ENCODE measurements at regions not wholly inside any gene's neighbourhood (a gene's known extent, or its start where the extent isn't known, plus 50 kb on each side); places are given as distances from the start of the nearest gene placed in this dataset.
"Not testable (repeated sequence)": the region's sequence is repeated elsewhere in the genome, so short reads cannot be mapped to it uniquely, and the experiment has no call there.

DNA sequence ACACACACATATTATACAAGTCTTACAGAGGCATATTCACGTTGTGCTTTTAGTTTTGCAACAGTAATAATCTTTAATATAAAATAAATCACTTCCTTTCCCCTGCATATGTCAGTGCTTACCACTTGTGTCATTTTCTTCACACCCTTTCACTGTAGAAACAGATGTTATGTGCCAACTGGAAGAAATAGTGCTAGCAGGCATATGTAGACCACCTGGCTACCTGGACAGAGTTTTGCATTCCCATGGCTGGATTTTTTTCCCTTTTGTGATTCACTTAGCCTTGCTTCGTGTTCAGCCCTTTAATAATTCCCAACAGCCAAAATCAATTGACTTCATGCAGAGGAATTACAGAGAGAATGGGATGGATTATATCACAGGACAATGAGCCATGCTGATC lies 399.1 kb upstream of the SPRY2 start:
- no peak for DNase-seq

- no peak for DNase-seq
Observed at GRCh38 chr13:80737513-80737912, 396.6 kb upstream of the SPRY2 start.

DNA sequence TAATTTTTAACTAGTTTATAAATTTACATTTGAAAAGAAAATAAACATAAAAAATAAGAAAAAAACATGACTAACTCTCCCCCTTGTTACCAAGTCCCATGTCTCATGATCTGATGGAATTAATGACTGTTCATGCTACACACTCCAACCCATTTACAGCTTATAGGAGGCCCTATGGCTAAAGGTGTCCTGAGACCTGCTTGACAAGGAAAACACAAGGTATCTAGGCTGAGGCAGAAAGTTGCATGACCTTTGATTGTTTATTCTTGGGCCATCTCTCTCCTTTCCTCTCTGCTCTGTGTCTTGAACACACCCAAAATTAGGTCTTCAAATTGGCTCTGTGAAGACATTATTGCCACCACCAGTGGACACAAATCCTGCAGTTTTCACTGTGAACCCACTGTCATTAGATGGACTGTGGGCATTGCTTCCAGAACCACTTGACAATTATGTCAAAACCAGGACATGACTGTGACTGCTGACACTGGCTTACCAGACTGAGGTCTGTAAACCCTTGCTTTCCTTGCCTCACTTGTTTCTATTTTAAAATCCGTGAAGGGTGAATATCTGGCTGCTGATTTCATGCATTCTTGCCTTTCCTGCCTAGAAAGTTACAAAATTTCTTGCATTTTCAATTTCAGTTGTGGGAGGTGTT lies 386.5 kb upstream of the SPRY2 start:
- no peak for DNase-seq

DNA sequence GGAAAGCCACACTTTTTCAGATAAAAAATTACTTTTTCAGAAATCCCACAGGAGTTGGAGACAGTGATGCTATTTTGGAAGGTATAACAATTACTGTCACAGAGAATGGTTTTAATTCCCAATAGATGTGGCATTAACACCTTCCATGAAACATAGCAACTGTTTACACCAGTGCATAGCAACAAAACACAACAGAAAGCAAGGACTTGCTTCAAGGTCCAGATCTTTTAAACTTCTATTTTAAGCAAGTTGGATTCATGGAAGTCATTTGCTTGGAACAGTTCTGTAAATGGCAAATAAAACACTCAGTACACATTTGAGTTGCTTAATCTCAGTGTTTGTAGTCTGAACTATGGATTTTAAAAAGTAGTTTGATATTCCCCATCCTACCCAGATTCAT lies 385.9 kb upstream of the SPRY2 start:
- DNase-seq: no peak

GRCh38 chr13:80721689-80722088 lies 380.8 kb upstream of the SPRY2 start:
- DNase-seq: no peak

GRCh38 chr13:80718970-80719369 lies 378.0 kb upstream of the SPRY2 start:
- DNase-seq: no peak

DNA sequence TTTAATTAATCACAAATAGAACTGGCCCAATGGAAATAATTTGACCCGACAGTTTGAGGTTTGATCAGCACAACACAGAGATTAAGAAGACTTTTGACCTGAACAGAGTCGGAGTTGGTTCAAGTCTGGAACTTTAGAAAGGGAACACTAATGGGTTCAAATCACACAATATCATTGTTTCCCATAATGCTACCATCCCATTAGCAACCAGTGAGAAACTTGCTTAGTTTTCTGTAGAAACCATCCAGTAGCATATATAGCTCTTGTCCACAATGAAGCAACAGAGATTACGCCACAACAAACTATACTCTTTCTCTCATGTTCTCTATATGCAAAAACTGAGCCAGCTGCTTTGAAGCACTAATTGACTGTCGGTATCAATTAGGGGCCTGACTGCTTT lies 376.9 kb upstream of the SPRY2 start:
- no peak for DNase-seq

- no peak for DNase-seq
Observed at GRCh38 chr13:80716610-80717081, 375.7 kb upstream of the SPRY2 start.

DNA sequence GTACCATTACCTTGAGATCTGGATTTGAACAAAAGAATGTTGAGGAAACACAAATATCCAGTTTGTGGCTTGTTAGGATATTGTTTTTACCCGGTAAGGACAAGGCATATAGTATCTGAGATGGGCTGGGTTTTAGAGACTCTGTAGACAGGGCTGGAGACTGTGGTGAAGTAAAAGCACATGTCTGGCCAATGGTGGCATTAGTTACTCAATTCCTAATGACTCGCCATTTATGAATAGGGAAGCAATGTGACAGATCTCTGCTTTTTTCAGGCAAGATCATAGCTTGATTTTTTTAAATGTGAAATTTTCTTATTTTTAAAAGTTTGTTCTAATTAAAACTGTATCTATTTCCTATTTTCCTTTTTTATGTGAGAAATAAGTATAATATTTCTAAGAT lies 371.1 kb upstream of the SPRY2 start:
- no peak for DNase-seq

DNA sequence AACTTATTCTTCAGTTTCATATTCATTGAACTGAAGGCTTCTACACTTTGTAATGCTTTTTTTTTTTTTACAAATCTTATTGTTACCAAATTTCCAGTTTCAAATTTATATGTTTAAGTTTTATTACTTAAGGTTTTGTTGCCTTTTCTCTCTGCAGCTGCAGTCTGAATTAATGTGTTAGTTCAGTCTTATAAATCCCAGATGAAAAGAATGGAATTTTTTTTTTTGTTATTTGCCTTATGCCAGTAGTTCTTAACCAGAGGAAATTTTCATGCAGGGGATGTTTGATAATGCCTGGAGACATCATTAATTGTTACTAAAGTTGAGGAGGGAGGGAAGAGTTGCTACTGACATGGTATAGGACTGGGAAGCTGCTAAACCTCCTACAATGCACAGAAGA lies 367.9 kb upstream of the SPRY2 start:
- no peak for DNase-seq

DNA sequence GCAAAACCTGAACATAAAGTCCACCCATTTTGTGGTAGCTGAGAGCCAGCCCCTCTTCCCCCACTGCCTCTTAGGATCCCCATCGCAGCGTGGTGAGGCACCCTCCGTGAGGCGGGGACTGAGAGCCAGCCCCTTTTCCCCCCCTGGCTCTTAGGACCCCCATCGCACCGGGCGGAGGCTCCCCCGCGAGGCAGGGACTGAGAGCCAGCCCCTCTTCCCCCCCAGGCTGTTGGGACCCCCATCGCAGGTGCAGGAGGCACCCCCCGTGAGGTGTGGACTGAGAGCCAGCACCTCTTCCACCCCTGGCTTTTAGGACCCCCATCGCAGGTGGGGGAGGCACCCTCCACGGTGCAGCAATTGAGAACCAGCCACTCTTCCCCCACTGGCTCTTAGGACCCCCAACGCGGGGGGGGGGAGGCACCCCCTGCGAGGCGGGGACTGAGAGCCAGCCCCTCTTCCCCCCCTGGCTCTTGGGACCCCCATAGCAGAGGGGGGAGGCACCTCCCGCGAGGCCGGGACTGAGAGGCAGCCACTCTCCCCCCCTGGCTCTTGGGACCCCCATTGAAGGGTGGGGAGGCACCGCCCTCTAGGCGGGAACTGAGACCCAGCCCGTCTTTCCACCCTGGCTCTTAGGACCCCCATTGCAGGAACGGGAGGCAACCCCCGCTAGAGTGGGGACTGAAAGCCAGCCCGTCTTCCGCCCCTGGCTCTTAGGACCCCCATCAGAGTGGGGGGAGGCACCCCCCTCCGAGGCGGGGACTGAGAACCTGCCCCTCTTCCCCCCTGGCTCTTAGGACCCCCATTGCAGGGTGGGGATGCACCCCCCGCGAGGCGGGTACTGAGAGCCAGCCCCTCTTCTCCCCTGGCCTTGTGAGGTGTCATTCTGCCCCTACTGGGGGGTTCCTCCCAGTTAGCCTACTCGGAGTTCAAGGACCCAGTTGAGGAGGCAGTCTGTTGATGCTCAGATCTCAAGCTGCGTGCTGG lies 366.4 kb upstream of the SPRY2 start:
- no peak for DNase-seq

GRCh38 chr13:80706164-80706471 lies 365.2 kb upstream of the SPRY2 start:
- DNase-seq: no peak

DNA sequence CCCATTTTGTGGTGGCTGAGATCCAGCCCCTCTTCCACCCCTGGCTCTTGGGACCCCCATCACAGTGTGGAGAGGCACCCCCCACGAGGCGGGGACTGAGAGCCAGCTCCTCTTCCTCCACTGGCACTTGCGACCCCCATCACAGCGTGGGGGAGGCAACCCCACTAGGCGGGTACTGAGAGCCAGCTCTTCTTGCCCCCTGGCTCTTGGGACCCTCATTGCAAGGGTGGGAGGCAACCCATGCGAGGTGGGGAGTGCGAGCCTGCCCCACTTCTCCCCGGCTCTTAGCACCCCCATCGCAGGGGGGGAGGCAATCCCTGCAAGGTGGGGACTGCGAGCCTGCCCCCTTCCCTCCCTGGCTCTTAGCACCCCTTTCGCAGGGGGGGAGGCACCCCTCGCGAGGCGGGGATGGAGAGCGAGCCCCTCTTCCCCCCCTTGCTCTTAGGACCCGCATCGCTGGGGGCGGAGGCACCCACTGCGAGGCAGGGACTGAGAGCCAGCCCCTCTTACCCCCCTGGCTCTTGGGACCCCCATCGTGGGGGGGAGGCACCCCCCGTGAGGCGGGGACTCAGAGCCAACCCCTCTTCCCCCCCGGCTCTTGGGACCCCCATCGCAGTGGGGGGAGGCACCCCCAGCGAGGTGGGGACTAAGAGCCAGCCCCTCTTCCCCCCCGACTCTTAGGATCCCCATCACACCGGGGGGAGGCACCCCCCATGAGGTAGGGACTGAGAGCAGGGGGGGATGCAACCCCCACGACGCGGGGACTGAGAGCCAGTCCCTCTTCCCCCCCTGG lies 364.6 kb upstream of the SPRY2 start:
- no peak for DNase-seq

DNA sequence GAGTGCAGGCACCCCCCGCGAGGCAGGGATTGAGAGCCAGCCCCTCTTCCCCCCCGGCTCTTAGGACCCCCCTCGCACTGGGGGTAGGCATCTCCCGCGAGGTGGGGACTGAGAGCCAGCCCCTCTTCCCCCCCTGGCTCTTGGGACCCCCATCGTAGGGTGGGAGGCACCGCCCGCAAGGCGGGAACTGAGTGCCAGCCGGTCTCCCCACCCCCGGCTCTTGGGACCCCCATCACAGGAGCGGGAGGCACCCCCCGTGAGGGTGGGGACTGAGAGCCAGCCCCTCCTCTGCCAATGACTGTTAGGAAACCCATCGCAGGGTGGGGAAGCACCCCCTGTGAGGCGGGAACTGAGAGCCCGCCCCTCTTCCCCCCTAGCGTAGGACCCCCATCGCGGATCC lies 363.4 kb upstream of the SPRY2 start:
- DNase-seq: no peak

- DNase-seq: no peak
Observed at GRCh38 chr13:80695841-80696240, 354.9 kb upstream of the SPRY2 start.

- DNase-seq: not testable (repeated sequence)
Observed at GRCh38 chr13:80691814-80692213, 350.9 kb upstream of the SPRY2 start.

DNA sequence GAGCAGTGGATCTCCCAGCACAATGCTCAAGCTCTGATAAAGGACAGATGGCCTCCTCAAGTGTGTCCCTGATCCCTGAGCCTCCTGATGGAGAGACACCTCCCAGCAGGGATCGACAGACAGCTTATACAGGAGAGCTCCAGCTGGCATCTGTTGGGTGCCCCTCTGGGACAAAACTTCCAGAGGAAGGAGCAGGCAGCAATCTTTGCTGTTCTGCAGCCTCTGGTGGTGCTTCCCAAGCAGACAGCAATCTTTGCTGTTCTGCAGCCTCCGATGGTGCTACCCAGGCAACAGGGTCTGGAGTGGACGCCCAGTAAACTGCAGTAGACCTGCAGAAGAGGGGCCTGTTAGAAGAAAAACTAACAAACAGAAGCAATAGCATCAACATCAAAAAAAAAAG lies 349.3 kb upstream of the SPRY2 start:
- DNase-seq: no peak

DNA sequence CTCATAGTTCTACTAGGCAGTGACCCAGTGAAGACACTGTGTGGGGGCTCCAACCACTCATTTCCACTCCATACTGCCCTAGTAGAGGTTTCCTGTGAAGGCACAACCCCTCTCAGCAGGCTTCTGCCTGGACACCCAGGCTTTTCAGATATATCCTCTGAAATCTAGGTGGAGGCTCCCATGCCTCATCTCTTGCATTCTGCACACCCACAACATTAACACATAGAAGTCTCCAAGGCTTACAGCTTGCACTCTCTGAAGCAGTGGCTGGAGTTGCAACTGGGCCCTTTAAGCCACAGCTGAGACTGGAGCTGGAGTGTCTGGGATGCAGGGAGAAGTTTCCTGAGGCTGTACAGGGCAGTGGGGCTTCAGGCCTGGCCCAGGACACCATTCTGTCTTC lies 347.7 kb upstream of the SPRY2 start:
- DNase-seq: no peak

GRCh38 chr13:80685942-80686341 lies 345.0 kb upstream of the SPRY2 start:
- no peak for DNase-seq

- DNase-seq: no peak
Observed at GRCh38 chr13:80684217-80684991, 343.5 kb upstream of the SPRY2 start.

DNA sequence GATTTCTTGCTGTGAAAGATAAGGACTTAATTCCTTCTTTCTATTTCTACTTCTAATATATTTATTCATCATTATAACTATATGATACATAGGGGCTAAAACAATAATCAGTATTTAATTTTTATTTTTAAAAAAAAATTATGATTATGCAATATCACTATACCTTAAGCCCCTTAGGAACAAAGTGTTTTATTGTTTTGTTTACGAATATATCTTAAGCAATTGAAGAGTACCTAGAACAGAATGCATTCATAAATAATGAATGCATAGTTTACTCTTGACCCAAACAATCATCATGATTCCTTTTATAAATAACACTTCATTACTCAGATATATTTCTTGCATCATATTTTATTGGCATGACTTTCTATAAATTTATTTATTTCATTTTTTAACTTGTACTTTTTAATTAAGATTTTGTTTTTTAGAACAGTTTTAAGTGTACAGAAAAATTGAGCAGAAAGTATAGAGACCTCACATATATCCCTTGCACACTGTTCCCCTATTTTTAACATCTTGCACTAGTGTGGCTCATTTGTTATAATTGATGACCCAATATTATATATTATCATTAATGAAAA lies 339.9 kb upstream of the SPRY2 start:
- DNase-seq: no peak

DNA sequence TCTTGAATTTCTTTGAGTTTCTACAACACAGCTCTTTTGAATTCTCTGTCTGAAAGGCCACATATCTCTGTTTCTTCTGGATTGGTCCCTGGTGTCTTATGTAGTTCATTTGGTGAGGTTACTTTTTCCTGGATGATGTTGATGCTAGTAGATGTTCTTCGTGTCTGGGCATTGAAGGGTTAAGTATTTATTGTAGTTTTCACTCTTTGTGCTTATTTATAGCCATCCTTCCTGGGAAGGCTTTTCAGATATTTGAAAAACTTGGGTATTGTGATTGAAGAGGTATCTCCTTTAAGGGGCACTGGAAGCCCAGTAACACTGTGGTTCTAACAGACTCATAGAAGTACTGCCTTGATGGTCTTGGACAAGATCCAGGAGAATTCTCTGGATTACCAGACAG lies 338.5 kb upstream of the SPRY2 start:
- DNase-seq: no peak
